SU-DHL-6 (cell line): ENCODE measurements at regions not wholly inside any gene's neighbourhood (a gene's known extent, or its start where the extent isn't known, plus 50 kb on each side); places are given as distances from the start of the nearest gene placed in this dataset.

Experiments
- CTCF ChIP-seq: fragments of 200-600 bp; sonication (generic); IDR thresholded peaks from one replicate; pipeline ENCODE4 v1.5.1; 2017; ENCODE audit warnings: antibody characterized with exemption, mild to moderate bottlenecking, low read length, moderate library complexity; ENCODE audit not compliant: insufficient read depth, poor library complexity, severe bottlenecking
- EZH2phosphoT487 ChIP-seq: fragments of 200-600 bp; sonication (generic), shearing (Covaris generic); conservative IDR thresholded peaks from 2 replicates; pipeline ENCODE4 v1.6.1; 2018; ENCODE audit warnings: mild to moderate bottlenecking, antibody characterized with exemption, low read length, moderate library complexity, mixed read lengths

DNA sequence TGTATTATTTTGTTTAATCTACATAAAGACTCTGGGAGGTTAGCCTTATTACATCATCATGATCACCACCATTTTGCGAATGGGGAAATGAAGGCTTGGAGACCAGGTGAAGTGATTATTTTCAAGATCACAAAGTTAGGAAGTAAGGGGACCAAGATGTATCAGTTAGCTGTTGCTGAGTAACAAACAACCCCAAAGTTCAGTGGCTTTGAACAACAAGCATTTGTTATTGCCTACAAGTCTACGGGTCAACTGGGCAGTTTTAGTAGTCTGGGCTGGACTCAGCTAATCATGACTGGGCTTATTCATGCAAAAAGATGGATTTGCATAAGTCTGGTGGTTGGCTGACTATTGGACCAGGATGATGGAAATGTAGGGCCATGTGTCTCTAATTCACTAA lies 389.2 kb downstream of the MIAT start:
- TF ChIP-seq CTCF (no peak), EZH2phosphoT487 (no peak)
